GM18498 (cell line): ENCODE measurements at regions not wholly inside any gene's neighbourhood (a gene's known extent, or its start where the extent isn't known, plus 50 kb on each side); places are given as distances from the start of the nearest gene placed in this dataset.
A peak's percentile ranks its signal among the peaks of the same experiment; 100 is the strongest.
"Not testable (repeated sequence)": the region's sequence is repeated elsewhere in the genome, so short reads cannot be mapped to it uniquely, and the experiment has no call there.

Experiments
- ATAC-seq: cut with Tn5 transposase; IDR thresholded peaks from one replicate; pipeline ENCODE4 v1.9.1; 2021; ENCODE audit warnings: mild to moderate bottlenecking, moderate library complexity; ENCODE audit not compliant: unreplicated experiment

DNA sequence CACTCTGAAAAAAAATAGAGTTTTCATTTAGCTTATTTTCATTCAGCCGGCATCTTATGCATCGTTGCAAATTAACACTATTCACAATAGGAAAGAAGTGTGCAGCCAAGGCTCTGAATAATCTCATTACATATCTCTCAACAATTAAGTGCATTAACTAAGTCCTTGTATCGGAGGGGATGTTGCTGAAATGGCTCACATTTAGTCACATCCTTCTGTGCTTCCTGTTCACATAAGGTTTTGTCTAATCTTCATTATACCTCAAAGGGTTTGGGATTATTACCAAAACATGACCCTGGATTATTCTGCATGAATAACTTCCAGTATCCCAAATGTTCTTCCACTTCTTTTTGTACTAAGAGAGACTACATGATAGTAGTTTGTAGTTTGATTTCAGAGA lies 278.0 kb upstream of the GRIA1 start:
- no peak for ATAC-seq

DNA sequence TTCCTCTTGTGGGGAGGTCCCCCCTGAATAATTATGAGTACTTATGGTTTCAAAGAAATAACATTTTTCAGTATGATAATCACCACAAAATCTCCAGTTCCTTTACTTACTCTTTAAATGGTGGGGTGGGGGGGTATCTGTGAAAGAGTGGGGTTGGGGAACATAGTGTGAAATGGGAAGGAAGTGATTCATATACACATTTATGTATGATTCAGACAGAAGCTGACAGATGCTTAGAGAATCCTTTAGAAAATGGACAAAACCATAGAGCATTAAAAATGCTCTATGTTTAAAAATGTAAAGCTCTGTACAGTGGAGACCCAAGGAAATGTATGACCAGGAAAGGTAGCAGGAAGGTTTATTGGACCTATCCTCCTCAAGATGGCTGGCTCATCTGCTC lies 267.5 kb upstream of the GRIA1 start:
- no peak for ATAC-seq

DNA sequence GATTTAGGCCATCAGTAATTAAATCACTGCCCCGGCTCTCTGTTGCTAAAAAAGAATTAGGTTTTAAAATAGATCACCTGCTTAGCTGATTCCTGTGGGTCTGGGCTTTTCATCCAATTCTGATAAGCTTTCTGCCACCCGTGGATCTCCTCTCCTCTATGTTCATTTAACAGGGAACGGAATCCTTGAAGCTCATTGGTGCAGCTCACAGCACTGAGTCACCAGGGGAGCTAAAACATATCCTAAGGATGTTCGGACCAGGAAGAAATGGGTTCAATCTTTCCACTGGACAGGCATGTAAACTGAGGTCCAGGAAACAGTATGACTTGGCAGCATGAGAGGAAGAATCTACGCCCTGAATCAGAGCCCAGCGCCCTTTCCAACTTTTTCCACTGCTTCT lies 267.1 kb upstream of the GRIA1 start:
- no peak for ATAC-seq

DNA sequence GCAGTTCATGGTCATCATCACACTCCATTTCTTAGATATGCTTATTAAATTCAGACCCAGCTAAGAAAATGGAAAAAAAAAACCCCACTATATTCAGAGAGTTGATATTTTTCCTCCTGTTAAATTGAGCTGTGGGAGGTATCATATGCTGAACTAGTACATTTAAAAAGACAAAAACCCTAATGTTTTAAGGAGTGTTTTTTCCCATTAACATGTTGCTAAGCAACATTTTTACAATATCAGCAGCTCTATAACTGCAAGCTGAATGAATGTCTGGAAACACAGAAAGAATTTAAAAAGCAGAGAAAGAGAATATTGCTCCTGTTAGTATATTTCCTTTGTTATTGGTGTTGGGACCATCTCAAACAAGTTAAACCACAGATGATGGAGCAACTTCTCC lies 265.8 kb upstream of the GRIA1 start:
- ATAC-seq = no peak

DNA sequence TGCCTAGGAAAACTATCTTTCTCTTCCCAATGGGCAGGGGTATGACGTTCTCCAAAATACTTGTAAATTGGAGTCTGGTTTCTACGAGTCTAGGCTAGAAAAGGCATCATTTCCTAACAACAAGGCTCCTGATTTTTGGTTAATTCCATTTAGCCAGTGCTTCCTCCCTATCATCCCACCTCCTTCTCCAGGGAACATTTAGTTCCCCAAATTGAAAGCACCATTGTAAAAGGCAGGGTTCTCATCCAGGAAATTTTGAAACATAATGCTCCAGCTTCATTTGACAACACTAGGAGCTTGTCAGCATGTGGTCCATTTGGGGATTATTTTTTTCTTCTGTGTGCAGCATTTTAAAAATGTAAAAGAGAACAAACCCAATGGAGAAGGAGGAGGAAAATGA lies 256.5 kb upstream of the GRIA1 start:
- ATAC-seq = no peak

DNA sequence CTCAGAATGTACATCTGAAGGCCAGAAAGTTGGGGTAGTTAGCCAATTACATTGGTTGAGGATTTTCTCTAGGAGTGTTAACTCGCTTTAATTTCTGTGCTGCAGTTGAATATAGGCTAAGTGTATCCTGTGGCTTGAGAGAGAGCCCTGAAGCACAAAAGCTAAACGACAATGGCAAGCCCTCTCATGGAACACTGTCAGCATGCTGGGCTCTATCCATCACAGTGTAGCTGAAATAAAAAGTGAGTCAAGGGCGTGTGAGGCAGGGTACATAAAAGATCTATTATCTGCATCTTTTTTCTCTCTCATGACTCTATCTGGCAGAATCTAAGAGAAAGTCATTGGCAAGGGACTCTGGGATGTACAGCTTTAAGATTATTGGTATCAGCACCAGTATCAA lies 254.2 kb upstream of the GRIA1 start:
- ATAC-seq = no peak

DNA sequence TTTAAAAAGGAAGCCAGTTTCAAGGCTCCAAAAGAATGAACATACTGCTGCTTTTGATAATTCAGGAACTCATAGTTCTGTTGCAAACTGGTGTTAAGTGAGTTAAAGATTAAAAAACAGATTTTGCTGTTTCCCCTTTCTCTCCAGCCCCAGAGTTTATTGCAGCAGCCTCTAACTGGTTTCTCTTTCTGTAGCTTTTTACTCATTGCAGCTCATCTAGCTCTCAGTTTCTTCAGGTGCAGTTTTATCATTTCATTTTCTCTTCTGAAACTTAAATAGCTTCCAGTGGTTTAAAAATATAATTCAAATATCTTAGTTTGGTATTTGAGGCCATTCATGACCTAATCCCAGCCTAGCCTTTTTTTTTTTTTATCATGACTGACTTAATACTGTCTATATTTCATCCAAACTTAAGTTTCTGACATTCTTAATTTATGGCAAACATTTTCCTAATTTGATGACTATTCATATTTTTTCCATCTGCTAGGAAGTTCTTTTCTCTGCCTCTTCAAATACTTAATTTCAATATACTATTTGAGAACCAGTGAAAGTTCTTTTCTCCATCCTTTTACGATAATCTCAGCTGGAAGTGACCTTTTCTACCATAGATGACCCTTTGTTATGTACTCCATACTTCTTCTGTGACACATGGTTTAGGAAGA lies 252.7 kb upstream of the GRIA1 start:
- peak; percentile 89 for ATAC-seq

DNA sequence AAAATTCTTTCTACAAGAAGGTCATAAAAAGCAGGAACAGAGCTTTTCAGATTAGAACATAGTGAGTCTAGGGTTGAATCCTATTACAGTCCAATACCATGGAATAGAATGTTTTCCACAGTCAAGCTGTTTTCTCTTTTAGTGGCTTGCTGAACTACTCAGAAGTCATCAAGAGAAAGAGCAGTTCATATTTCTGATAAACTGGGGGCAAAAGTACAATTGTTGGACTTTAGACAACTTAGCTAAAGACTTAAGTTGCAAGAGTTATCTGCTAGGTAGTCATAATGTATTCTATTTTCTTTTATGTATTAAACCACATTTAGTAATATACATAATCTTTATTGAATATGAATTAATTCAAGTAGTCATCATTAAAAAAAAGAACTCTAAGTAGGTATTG lies 233.1 kb upstream of the GRIA1 start:
- ATAC-seq = no peak

DNA sequence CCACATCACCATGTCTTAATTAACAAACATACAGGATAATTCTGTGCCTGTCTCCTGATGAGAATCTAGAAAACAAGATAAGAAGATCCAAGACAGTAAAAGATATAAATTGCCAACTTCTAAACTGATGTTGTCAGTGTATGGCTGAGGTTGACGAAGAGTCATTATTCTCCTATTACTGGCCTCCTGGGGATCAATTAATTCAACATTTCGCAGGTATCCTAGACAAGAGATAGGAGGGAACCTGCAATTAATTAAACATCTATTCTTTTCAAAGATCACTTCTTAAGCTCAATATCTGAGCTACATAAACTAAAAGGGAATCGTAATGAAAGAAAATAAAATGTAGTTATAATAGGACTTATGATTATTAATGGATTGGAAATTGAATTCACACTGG lies 232.0 kb upstream of the GRIA1 start:
- no peak for ATAC-seq

DNA sequence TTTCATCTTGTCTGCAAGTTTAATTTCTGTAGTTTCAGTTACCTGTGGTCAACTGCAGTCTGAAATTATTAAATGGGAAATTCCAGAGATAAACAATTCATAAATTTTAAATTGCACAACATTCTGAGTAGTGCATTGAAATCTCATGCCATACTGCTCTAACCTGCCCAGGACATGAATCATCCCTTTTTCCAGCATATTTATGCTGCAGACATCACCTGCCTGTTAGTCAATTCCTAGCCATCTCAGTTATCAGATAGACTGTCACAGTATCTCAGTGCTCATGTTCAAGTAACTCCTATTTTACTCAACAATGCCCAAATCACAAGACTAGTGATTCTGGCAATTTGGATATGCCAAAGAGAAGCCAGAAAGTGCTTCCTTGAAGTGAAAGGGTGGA lies 223.0 kb upstream of the GRIA1 start:
- no peak for ATAC-seq

DNA sequence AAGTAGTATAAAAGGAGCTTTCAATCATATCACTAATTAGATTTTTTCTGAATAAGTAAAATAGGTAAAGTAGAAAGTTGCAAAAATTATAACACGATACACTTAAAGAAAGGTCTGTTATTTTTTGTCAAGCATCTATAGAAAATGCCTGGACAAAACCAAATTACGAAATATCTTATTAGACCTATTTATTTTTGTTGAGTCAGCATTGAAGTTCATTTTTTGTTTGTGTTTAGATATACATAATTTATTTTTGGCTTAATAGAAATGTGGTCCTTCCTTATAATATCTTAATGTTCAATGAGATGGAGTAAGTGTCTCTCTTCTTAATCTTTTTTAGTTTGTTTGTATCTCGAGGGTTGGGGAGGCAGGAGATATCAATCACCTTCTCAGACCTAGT lies 214.8 kb upstream of the GRIA1 start:
- no peak for ATAC-seq

DNA sequence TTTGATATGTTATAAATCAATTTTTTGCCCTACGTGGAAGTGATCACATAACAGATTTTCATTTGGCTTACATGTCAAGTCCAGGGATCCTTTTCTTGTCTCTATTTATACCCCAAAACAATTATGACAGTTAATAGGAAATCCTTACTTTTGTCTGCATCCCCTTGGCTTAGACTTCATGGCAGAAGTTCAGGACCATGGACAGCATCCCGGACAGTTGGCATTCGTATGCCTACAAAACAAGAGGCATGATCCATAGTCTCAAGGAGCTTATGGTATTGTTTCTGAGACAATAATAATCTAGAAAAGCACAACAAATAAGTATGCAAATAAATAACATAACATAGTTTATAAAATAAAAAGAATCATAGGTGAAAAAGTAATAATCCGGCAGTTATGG lies 214.3 kb upstream of the GRIA1 start:
- ATAC-seq = no peak

DNA sequence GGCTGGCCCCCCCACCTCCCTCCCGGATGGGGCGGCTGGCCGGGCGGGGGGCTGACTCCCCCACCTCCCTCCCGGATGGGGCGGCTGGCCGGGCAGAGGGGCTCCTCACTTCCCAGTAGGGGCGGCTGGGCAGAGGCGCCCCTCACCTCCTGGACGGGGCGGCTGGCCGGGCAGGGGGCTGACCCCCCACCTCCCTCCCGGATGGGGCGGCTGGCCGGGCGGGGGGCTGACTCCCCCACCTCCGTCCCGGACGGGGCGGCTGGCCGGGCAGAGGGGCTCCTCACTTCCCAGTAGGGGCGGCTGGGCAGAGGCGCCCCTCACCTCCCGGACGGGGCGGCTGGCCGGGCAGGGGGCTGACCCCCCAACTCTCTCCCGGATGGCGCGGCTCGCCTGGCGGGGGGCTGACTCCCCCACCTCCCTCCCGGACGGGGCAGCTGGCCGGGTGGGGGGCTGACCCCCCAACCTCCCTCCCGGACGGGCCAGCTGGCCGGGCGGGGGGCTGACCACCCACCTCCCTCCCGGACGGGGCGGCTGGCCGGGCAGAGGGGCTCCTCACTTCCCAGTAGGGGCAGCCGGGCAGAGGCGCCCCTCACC lies 194.1 kb upstream of the GRIA1 start:
- ATAC-seq = not testable (repeated sequence)

DNA sequence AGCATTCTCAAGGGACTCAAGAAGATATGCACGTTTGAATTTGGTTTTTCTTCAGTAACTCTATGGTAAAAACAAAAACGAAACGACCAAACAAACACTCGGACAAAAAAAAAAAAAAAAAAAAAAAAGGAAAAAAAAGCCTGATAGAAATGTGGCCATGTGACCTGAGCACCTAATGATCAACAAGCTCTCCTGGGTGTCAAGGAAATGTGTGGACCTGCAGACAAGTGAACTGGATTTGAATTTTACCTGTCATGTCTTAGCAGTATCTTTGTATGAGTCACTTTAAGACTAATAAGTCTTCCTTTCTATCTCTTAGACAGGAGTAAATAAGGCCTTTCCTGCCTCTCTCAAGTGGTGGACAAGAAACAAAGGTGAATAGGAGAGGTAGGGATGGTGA lies 190.6 kb upstream of the GRIA1 start:
- no peak for ATAC-seq

DNA sequence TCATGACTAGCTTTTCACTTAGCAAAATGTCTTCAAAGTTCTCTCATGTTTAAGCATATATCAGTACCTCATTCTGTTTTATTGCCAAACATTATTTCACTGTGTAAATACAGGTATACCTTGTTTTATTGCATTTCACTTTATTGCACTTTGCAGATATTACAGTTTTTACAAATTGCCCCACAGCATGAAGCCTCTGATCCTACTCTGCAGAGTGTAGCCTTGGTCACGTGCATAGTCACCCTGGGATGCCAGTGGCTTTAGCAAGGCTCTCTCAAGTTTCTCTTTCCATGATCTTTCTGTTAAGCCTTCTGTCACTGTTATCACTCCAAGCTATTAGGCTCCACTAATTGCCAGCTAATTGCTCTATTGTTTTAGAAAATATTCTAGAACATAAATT lies 182.2 kb upstream of the GRIA1 start:
- no peak for ATAC-seq

DNA sequence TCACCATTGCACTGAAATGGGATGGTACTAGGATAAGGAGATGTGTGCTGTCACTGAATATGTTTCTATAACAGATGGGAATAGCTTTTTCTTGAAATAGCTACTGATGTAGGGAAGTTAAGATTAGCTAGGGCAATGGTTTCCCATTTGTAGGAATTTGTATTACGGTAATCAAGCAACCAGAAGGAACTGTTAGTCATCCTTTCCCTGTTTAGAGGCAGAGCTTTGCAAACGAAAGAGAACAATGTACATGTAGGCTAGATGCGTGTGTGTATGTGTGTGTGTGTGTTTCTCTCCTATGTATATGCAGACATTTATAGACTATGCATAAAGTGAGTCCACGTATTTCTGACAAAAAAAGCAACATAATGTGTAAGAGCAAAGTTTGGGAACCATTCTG lies 171.9 kb upstream of the GRIA1 start:
- ATAC-seq = no peak

DNA sequence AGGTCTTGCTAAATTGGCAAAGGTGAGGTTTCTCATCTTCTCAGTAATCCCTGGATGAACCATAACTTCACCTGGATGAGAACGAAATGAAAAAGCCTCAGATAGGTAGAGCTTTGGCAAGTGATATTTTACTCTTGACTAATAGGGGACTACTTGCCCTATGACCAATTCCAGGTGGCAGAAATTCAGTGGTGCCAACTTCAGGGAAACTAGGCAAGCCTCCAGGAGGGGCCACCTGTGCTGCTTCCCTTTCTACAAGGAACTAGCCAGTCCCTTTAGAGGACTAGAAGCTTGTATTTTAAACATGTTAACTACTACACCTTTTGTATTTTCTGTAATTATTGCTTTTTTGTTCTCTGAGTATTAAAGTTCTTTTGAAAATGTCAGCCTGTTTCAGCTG lies 169.0 kb upstream of the GRIA1 start:
- ATAC-seq = no peak

DNA sequence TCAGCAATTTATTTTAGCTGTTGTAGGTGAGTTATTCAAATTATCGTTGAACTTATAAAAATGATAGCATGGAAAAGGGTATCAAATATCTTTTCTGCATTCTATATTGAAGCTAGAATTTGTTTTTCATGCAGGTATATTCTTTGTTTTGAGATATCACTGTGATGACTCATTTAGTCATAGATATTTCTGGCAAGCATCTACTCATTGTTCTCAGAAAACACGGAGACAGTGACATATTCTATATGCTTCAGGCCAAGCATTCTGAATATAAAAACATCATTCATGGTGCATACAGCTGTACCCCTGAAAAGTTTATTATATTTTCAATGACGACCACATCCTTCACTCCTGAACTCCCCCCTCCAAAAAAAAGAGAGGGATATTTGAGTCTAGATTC lies 150.3 kb upstream of the GRIA1 start:
- no peak for ATAC-seq

DNA sequence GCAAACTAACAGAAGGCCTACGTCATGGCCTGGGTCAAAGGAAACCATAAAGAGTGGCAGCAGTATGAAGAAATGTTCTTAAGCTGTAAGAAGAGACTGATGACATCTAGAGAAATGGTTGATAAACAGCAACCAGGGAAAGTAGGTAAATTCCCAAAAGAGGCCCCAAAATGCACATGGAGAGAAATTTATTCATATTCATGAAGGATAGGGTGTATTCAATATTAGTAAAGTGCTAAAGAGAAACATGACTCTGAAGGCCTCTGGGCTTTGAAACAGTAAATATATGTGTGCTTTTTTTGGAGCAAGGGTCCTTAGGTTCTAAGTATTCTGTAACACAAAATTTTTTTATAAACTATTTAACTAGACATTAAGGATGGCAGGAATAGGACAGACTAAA lies 149.7 kb upstream of the GRIA1 start:
- ATAC-seq = no peak

DNA sequence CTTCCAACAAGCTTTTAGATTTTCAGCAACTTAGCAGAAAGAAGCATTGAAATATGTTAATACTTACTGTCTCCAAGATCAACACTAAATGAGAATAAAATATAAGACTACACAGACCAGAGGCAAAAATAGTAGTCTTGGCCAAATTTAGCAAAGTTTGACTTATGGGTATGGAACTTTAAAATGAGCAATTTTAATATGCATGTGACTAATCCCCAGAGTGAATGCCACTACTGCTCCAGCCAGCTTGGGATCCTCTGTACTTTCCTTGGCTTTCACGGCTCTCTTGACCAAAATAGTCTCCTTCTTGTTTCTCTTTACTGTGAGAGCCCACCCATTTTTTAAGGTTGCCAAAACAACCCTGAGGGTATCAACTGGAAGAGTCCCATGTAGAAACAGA lies 148.0 kb upstream of the GRIA1 start:
- no peak for ATAC-seq

DNA sequence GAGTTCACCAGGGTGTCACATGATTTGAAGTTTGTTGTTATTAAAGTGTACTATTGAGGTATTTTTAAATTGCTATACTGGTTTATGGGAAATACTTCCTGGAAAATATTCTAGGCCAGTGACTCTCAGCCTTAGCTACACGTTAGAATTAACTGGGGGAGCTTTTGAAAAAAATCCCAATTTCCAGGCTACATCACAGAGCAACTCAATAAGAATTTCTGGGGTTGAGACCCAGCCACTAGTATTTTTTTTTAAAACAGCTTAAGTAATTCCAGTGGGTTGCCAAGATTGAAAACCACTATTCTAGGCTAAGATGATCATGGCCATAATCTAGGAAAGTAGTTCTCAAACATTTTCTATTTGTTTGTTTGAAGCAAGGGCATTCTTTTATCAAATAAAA lies 142.9 kb upstream of the GRIA1 start:
- ATAC-seq = no peak

DNA sequence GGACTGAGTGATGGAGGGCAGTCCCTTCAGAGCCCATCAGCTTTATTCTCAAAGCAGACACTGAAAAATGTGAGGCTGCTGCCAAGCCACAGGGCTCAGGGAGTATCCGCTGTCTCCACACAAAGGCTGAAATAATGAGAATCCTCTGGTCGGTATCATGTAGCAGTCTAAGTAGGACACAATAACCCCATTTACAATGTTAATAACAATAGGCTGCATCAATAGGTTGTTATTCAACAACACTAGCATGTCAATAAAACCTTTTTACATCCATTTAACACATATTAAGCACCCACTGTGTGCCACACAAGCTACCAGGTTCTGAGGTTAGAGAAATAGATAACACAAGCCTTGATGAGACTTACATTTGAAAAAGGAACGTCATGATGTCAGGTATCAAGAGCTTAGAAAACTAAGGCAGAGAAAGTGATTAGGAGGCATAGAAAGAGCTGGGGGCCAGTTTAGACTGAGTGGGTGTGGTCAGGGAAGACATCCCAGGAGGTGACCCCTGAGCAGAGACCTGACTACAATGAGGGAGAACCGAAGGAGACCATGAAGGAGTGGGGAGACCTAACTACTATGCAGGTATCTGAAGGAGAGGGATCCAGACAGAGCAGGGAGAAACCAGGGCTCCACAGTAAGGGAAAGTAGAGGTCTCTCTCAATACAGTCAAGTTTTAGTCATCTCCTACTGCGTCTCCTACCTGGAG lies 140.1 kb upstream of the GRIA1 start:
- no peak for ATAC-seq
